ENCODE measurements at regions not wholly inside any gene's neighbourhood (a gene's known extent, or its start where the extent isn't known, plus 50 kb on each side); places are given as distances from the start of the nearest gene placed in this dataset.

GRCh38 chr10:33979195-33979594, 644.7 kb upstream of the NRP1 start:
- Histone ChIP-seq H3K4me1 (no peaks in the 10 kb centered on the region), H3K9me3 (no peaks in the 10 kb centered on the region), H3K4me3 (no peak overlapping the region), H3K27me3 (no peaks in the 10 kb centered on the region), H3K36me3 (no peaks in the 10 kb centered on the region), H3K27ac (no peak overlapping the region)
- no peak for TF ChIP-seq POLR2A (IDR thresholded peaks at IDR 0.05)
- TF ChIP-seq CTCF (IDR thresholded peaks at IDR 0.05) = no peak
- intact Hi-C loops (cut with DNase I; ENCODE audit: low total_unique reads) = no loop called here
- no peak for DNase-seq

- no peak for DNase-seq
- Histone ChIP-seq H3K4me1 (no peaks in the 10 kb centered on the region), H3K9me3 (no peaks in the 10 kb centered on the region), H3K36me3 (no peaks in the 10 kb centered on the region), H3K4me3 (no peak overlapping the region), H3K27ac (no peak overlapping the region), H3K27me3 (no peaks in the 10 kb centered on the region)
- TF ChIP-seq POLR2A (IDR thresholded peaks at IDR 0.05) = no peak
- no peak for TF ChIP-seq CTCF (IDR thresholded peaks at IDR 0.05)
- intact Hi-C loops (cut with DNase I; ENCODE audit: low total_unique reads) = no loop called here
Observed at GRCh38 chr10:33975481-33975880, 641.0 kb upstream of the NRP1 start.

GRCh38 chr10:33974976-33975478, 640.6 kb upstream of the NRP1 start:
- TF ChIP-seq CTCF (IDR thresholded peaks at IDR 0.05) (no peak), POLR2A (IDR thresholded peaks at IDR 0.05) (no peak)
- intact Hi-C loops (cut with DNase I; ENCODE audit: low total_unique reads) = no loop called here
- no peaks in the 10 kb centered on the region for H3K4me1 ChIP-seq
- no peaks in the 10 kb centered on the region for H3K36me3 ChIP-seq
- H3K9me3 ChIP-seq = no peaks in the 10 kb centered on the region
- DNase-seq = no peak
- no peaks in the 10 kb centered on the region for H3K27me3 ChIP-seq
- no peak overlapping the region for H3K4me3 ChIP-seq
- no peak overlapping the region for H3K27ac ChIP-seq

GRCh38 chr10:33968983-33969382, 634.5 kb upstream of the NRP1 start:
- TF ChIP-seq CTCF (IDR thresholded peaks at IDR 0.05) (no peak), POLR2A (IDR thresholded peaks at IDR 0.05) (no peak)

GRCh38 chr10:33967606-33968120, 633.2 kb upstream of the NRP1 start:
- no peaks in the 10 kb centered on the region for H3K9me3 ChIP-seq
- intact Hi-C loops (cut with DNase I; ENCODE audit: low total_unique reads) = no loop called here

More at GRCh38 chr10:33968983-33969382, 634.5 kb upstream of the NRP1 start:
- intact Hi-C loops (cut with DNase I; ENCODE audit: low total_unique reads) = no loop called here
- Histone ChIP-seq H3K36me3 (no peaks in the 10 kb centered on the region), H3K27me3 (no peaks in the 10 kb centered on the region), H3K27ac (no peak overlapping the region), H3K9me3 (no peaks in the 10 kb centered on the region), H3K4me1 (no peaks in the 10 kb centered on the region), H3K4me3 (no peak overlapping the region)
- no peak for DNase-seq

More at GRCh38 chr10:33967606-33968120, 633.2 kb upstream of the NRP1 start:
- Histone ChIP-seq H3K4me1 (no peaks in the 10 kb centered on the region), H3K27ac (no peak overlapping the region), H3K36me3 (no peaks in the 10 kb centered on the region), H3K27me3 (no peaks in the 10 kb centered on the region), H3K4me3 (no peak overlapping the region)
- TF ChIP-seq CTCF (IDR thresholded peaks at IDR 0.05) (no peak), POLR2A (IDR thresholded peaks at IDR 0.05) (no peak)
- DNase-seq = no peak

Measured in uterus (tissue), 3 donors.